SK-N-SH (cell line): ENCODE measurements at regions not wholly inside any gene's neighbourhood (a gene's known extent, or its start where the extent isn't known, plus 50 kb on each side); places are given as distances from the start of the nearest gene placed in this dataset.

ENCODE experiments used
- CTCF ChIA-PET: fragments of 300-600, 350-600 bp; formaldehyde crosslinking; extraction: SDS; loops from one replicate; lab custom pipeline; 2021; lab: Yijun Ruan, JAX
- POLR2A ChIA-PET: fragments of 350-600 bp; sonication (Branson Sonifier 250); formaldehyde crosslinking; extraction: SDS; loops from one replicate; lab custom pipeline; 2020; ENCODE audit warnings: antibody characterized with exemption, inconsistent platforms; lab: Yijun Ruan, JAX
- DNase-seq: peaks from one replicate; pipeline ENCODE4 v3.0.0; 2012
- H2AFZ ChIP-seq: fragments of 200-600 bp; sonication (generic); 2 replicates; pipeline ENCODE4 v1.8.1; 2016; ENCODE audit warnings: antibody characterized with exemption, mild to moderate bottlenecking, low read depth
- H3F3A ChIP-seq: fragments of 200-600 bp; sonication (generic); replicated peaks from 2 replicates; pipeline ENCODE3; 2016; ENCODE audit warnings: antibody characterized with exemption, mild to moderate bottlenecking; ENCODE audit not compliant: insufficient read depth
- H3K27ac ChIP-seq, 2 experiments: fragments of 200-500 bp in 1 of 2; fragments of 200-600 bp in 1 of 2; sonication (Bioruptor generic) in 1 of 2; sonication (generic), shearing (Covaris generic) in 1 of 2; 2 replicates each; pipeline versions ENCODE4 v1.5.1 to v1.6.1; 2014 to 2016; ENCODE audit warnings: low read depth in 2 of 2, inconsistent platforms in 1 of 2, low read length in 1 of 2, mild to moderate bottlenecking in 1 of 2, mixed read lengths in 1 of 2
- H3K27me3 ChIP-seq: fragments of 200-600 bp; sonication (generic), shearing (Covaris generic); 2 replicates; pipeline ENCODE4 v1.6.1; 2016; ENCODE audit warnings: mixed run types; ENCODE audit not compliant: insufficient read depth
- H3K36me3 ChIP-seq, 2 experiments: fragments of 200-500 bp in 1 of 2; fragments of 200-600 bp in 1 of 2; sonication (Bioruptor generic) in 1 of 2; sonication (generic) in 1 of 2; replicated peaks in 1 of 2; 2 replicates each; pipeline versions ENCODE3 to v1.5.1; 2014 to 2016; ENCODE audit warnings: low read length in 1 of 2, mild to moderate bottlenecking in 1 of 2; ENCODE audit not compliant: insufficient read depth in 2 of 2, control insufficient read depth in 1 of 2
- H3K4me1 ChIP-seq, 2 experiments: fragments of 200-500 bp in 1 of 2; fragments of 200-600 bp in 1 of 2; sonication (Bioruptor generic) in 1 of 2; sonication (generic), shearing (Covaris generic) in 1 of 2; 2 replicates each; pipeline versions ENCODE4 v1.5.1 to v1.6.1; 2014 to 2016; ENCODE audit warnings: low read depth in 1 of 2, low read length in 1 of 2, mixed run types in 1 of 2; ENCODE audit not compliant: insufficient read depth in 2 of 2, control insufficient read depth in 1 of 2
- H3K4me2 ChIP-seq: fragments of 200-600 bp; sonication (generic), shearing (Covaris generic); 2 replicates; pipeline ENCODE4 v1.6.1; 2017; ENCODE audit warnings: mixed run types
- H3K4me3 ChIP-seq, 2 experiments: fragments of 200-500 bp in 1 of 2; fragments of 200-600 bp in 1 of 2; sonication (Bioruptor generic) in 1 of 2; sonication (generic), shearing (Covaris generic) in 1 of 2; 2 replicates each; pipeline versions ENCODE4 v1.5.1 to v1.8.1; 2014 to 2016; ENCODE audit warnings: low read depth in 2 of 2, inconsistent platforms in 1 of 2, low read length in 1 of 2, mild to moderate bottlenecking in 1 of 2, mixed read lengths in 1 of 2, moderate library complexity in 1 of 2
- H3K79me2 ChIP-seq: fragments of 200-600 bp; sonication (generic); 2 replicates; pipeline ENCODE4 v1.8.1; 2017; ENCODE audit warnings: mild to moderate bottlenecking; ENCODE audit not compliant: insufficient read depth
- H3K9ac ChIP-seq: fragments of 200-600 bp; sonication (generic); 2 replicates; pipeline ENCODE4 v1.6.1; 2017; ENCODE audit warnings: mixed run types
- H3K9me2 ChIP-seq: fragments of 200-600 bp; sonication (generic); 2 replicates; pipeline ENCODE4 v1.6.1; 2017; ENCODE audit warnings: mixed run types
- H3K9me3 ChIP-seq: fragments of 200-600 bp; sonication (generic); 2 replicates; pipeline ENCODE4 v1.6.1; 2017; ENCODE audit warnings: mixed run types, mild to moderate bottlenecking, moderate library complexity
- H4K20me1 ChIP-seq: fragments of 200-600 bp; sonication (generic); 2 replicates; pipeline ENCODE4 v1.6.1; 2017; ENCODE audit warnings: mild to moderate bottlenecking, mixed run types; ENCODE audit not compliant: insufficient read depth
- FOSL2 ChIP-seq: IDR thresholded peaks from 2 replicates; pipeline ENCODE4 v1.4.0; 2012; ENCODE audit warnings: low read depth, mild to moderate bottlenecking, moderate library complexity, borderline replicate concordance
- FOXM1 ChIP-seq: IDR thresholded peaks from 2 replicates; pipeline ENCODE4 v1.4.0; 2012; ENCODE audit warnings: low read depth, mild to moderate bottlenecking
- GABPA ChIP-seq: IDR thresholded peaks from 2 replicates; pipeline ENCODE4 v1.4.0; 2012; ENCODE audit warnings: low read depth, mild to moderate bottlenecking
- NRF1 ChIP-seq: IDR thresholded peaks from 2 replicates; pipeline ENCODE4 v1.6.1; 2012; ENCODE audit warnings: low read depth, mild to moderate bottlenecking, low read length
- RFX5 ChIP-seq: IDR thresholded peaks from 2 replicates; pipeline ENCODE4 v1.6.1; 2012; ENCODE audit warnings: mild to moderate bottlenecking, improper control_type of control experiment, low read length
- TAF1 ChIP-seq: IDR thresholded peaks from 2 replicates; pipeline ENCODE4 v1.6.1; 2012; ENCODE audit warnings: low read depth, mild to moderate bottlenecking, low read length, moderate library complexity, borderline replicate concordance
- TCF12 ChIP-seq: IDR thresholded peaks from 2 replicates; pipeline ENCODE4 v1.4.0; 2012
- TEAD4 ChIP-seq: IDR thresholded peaks from 2 replicates; pipeline ENCODE4 v1.4.0; 2012; ENCODE audit warnings: mild to moderate bottlenecking, borderline replicate concordance; ENCODE audit not compliant: insufficient read depth
- USF1 ChIP-seq: IDR thresholded peaks from 2 replicates; pipeline ENCODE4 v1.4.0; 2012; ENCODE audit warnings: low read depth, borderline replicate concordance
- YY1 ChIP-seq: IDR thresholded peaks from 2 replicates; pipeline ENCODE4 v1.4.0; 2012; ENCODE audit warnings: low read depth, mild to moderate bottlenecking
- WGBS: methylation state at CpG from one replicate; pipeline ENCODE4 v1.1.6; 2017; ENCODE audit warnings: low lambda C conversion rate; 5-methylcytosine and 5-hydroxymethylcytosine counted together
- TF ChIP-seq, protein P1 (sequence below): fragments of 200-600 bp; sonication (generic); IDR thresholded peaks from 2 replicates; pipeline ENCODE4 v1.6.1; 2017; ENCODE audit warnings: antibody characterized with exemption, mild to moderate bottlenecking, moderate library complexity
- TF ChIP-seq, protein P2 (sequence below): IDR thresholded peaks from 2 replicates; pipeline ENCODE4 v1.6.1; 2012; ENCODE audit warnings: mild to moderate bottlenecking, low read depth, low read length, moderate library complexity
- TF ChIP-seq, protein P3 (sequence below): fragments of 150-350 bp; IDR thresholded peaks from 2 replicates; pipeline ENCODE4 v1.6.1; 2016; ENCODE audit warnings: mild to moderate bottlenecking, low read depth, low read length

GRCh38 chrX:128805236-128805635 lies 718.1 kb downstream of the SMARCA1 start (continued):
- TF ChIP-seq, protein P1, sequence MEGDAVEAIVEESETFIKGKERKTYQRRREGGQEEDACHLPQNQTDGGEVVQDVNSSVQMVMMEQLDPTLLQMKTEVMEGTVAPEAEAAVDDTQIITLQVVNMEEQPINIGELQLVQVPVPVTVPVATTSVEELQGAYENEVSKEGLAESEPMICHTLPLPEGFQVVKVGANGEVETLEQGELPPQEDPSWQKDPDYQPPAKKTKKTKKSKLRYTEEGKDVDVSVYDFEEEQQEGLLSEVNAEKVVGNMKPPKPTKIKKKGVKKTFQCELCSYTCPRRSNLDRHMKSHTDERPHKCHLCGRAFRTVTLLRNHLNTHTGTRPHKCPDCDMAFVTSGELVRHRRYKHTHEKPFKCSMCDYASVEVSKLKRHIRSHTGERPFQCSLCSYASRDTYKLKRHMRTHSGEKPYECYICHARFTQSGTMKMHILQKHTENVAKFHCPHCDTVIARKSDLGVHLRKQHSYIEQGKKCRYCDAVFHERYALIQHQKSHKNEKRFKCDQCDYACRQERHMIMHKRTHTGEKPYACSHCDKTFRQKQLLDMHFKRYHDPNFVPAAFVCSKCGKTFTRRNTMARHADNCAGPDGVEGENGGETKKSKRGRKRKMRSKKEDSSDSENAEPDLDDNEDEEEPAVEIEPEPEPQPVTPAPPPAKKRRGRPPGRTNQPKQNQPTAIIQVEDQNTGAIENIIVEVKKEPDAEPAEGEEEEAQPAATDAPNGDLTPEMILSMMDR: no peak
- TF ChIP-seq GABPA (no peak), FOXM1 (no peak)
- TF ChIP-seq, protein P2, sequence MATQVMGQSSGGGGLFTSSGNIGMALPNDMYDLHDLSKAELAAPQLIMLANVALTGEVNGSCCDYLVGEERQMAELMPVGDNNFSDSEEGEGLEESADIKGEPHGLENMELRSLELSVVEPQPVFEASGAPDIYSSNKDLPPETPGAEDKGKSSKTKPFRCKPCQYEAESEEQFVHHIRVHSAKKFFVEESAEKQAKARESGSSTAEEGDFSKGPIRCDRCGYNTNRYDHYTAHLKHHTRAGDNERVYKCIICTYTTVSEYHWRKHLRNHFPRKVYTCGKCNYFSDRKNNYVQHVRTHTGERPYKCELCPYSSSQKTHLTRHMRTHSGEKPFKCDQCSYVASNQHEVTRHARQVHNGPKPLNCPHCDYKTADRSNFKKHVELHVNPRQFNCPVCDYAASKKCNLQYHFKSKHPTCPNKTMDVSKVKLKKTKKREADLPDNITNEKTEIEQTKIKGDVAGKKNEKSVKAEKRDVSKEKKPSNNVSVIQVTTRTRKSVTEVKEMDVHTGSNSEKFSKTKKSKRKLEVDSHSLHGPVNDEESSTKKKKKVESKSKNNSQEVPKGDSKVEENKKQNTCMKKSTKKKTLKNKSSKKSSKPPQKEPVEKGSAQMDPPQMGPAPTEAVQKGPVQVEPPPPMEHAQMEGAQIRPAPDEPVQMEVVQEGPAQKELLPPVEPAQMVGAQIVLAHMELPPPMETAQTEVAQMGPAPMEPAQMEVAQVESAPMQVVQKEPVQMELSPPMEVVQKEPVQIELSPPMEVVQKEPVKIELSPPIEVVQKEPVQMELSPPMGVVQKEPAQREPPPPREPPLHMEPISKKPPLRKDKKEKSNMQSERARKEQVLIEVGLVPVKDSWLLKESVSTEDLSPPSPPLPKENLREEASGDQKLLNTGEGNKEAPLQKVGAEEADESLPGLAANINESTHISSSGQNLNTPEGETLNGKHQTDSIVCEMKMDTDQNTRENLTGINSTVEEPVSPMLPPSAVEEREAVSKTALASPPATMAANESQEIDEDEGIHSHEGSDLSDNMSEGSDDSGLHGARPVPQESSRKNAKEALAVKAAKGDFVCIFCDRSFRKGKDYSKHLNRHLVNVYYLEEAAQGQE: no peak

DNA sequence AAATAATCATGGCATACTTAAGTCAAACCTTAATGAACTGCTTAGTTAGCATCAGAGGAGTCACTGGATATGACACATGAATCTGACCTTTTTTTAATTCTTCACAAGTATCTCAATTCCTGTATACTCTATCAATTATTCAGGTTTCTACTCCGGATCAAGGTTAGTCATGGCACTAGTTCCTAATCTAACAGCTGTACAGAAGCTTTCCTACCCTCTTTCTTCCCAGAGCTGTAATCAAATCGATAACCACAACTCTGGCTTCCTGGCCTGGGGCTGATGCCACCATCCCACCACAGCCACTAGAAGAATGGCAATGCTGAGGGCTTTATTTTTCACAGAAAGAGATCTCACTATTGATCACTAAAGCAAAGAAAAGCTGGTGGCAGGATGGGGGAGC lies 718.5 kb downstream of the SMARCA1 start:
- no peak for DNase-seq
- H3F3A ChIP-seq: no peaks in the 10 kb centered on the region
- CTCF ChIA-PET: interaction anchor here (4.3 kb wide), 1 partner anchor 12 kb away, joined by 20 read pairs; no protein-coding TSS in a partner anchor
- no peak overlapping the region for H2AFZ ChIP-seq
- no peaks in the 10 kb centered on the region for H3K4me1 ChIP-seq
- H3K4me2 ChIP-seq: no peak overlapping the region
- H3K9me3 ChIP-seq: no peaks in the 10 kb centered on the region
- H3K36me3 ChIP-seq: no peaks in the 10 kb centered on the region
- H4K20me1 ChIP-seq: no peaks in the 10 kb centered on the region
- no peak overlapping the region for H3K9ac ChIP-seq
- TF ChIP-seq TCF12: no peak
- TF ChIP-seq, protein P3, sequence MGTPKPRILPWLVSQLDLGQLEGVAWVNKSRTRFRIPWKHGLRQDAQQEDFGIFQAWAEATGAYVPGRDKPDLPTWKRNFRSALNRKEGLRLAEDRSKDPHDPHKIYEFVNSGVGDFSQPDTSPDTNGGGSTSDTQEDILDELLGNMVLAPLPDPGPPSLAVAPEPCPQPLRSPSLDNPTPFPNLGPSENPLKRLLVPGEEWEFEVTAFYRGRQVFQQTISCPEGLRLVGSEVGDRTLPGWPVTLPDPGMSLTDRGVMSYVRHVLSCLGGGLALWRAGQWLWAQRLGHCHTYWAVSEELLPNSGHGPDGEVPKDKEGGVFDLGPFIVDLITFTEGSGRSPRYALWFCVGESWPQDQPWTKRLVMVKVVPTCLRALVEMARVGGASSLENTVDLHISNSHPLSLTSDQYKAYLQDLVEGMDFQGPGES: no peak
- TF ChIP-seq TEAD4: no peak
- TF ChIP-seq GABPA: no peak
- TF ChIP-seq FOSL2: no peak
- TF ChIP-seq TAF1: no peak
- no peak for TF ChIP-seq USF1
- no peak for TF ChIP-seq NRF1
- TF ChIP-seq YY1: no peak
- no peak for TF ChIP-seq RFX5
- TF ChIP-seq, all 33 proteins: peak for 0
- Histone ChIP-seq H3K27me3 (no peaks in the 10 kb centered on the region), H3K79me2 (no peaks in the 10 kb centered on the region), H3K4me3 (no peak overlapping the region), H3K27ac (no peak overlapping the region), H3K9me2 (no peaks in the 10 kb centered on the region)
- POLR2A ChIA-PET: no interaction called here
- 17% methylated on average over 2 of the region's 2 CpGs for WGBS
